MM.1S (cell line): ENCODE measurements at regions not wholly inside any gene's neighbourhood (a gene's known extent, or its start where the extent isn't known, plus 50 kb on each side); places are given as distances from the start of the nearest gene placed in this dataset.

Source experiments
- EZH2 ChIP-seq: fragments of 300-600 bp; sonication (generic); optimal IDR thresholded peaks from 2 replicates; pipeline ENCODE3; 2017; ENCODE audit warnings: low read depth, mild to moderate bottlenecking, antibody characterized with exemption, low read length, mixed read lengths
- EZH2phosphoT487 ChIP-seq: fragments of 300-600 bp; sonication (generic); IDR thresholded peaks from 2 replicates; pipeline ENCODE4 v1.6.1; 2018; ENCODE audit warnings: antibody characterized with exemption, low read length
- TF ChIP-seq, protein P1 (sequence below): fragments of 300-600 bp; sonication (generic); IDR thresholded peaks from 2 replicates; pipeline ENCODE4 v1.5.1; 2016; ENCODE audit warnings: antibody characterized with exemption, low read length, mixed read lengths

DNA sequence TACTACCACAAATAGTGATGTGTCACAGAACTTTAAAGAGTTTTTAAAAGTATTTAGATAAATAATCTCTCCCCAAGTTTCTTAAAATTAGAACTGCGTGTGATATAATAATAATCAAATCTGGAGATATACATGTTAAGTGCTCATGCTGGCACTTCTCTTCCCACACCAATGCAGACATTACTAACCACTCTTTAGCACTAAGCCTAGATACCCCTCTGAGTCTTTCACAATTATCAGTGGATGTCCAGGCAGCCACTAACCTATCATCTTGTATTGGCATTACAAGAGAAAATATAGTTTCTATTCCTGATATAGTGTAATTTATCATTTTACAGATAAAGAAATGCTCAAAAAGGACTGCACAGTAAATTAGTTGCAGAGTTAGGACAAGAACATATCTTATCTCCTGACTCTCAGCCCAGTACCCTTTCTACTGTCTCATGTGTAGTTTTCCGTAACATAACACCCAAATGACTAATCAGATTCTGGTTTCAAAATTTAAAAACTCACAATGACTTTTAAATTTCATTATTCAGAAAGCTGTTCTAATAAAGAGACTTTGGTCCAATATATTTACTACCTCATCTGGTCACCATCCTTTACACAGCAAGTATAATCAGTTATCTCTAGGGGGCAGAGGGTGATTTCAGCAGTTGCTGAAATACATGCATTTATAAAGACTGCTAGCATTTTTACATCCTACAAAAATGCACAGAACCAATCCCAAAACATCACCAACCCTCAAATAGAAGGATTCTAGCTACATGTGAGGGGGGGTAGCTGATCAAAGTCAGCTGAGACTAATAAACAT is 215.5 kb upstream of the MCHR2 start:
- TF ChIP-seq, protein P1, sequence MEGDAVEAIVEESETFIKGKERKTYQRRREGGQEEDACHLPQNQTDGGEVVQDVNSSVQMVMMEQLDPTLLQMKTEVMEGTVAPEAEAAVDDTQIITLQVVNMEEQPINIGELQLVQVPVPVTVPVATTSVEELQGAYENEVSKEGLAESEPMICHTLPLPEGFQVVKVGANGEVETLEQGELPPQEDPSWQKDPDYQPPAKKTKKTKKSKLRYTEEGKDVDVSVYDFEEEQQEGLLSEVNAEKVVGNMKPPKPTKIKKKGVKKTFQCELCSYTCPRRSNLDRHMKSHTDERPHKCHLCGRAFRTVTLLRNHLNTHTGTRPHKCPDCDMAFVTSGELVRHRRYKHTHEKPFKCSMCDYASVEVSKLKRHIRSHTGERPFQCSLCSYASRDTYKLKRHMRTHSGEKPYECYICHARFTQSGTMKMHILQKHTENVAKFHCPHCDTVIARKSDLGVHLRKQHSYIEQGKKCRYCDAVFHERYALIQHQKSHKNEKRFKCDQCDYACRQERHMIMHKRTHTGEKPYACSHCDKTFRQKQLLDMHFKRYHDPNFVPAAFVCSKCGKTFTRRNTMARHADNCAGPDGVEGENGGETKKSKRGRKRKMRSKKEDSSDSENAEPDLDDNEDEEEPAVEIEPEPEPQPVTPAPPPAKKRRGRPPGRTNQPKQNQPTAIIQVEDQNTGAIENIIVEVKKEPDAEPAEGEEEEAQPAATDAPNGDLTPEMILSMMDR: no peak
- TF ChIP-seq EZH2phosphoT487: no peak
- no peak for TF ChIP-seq EZH2
